ENCODE measurements at regions not wholly inside any gene's neighbourhood (a gene's known extent, or its start where the extent isn't known, plus 50 kb on each side); places are given as distances from the start of the nearest gene placed in this dataset.

DNA sequence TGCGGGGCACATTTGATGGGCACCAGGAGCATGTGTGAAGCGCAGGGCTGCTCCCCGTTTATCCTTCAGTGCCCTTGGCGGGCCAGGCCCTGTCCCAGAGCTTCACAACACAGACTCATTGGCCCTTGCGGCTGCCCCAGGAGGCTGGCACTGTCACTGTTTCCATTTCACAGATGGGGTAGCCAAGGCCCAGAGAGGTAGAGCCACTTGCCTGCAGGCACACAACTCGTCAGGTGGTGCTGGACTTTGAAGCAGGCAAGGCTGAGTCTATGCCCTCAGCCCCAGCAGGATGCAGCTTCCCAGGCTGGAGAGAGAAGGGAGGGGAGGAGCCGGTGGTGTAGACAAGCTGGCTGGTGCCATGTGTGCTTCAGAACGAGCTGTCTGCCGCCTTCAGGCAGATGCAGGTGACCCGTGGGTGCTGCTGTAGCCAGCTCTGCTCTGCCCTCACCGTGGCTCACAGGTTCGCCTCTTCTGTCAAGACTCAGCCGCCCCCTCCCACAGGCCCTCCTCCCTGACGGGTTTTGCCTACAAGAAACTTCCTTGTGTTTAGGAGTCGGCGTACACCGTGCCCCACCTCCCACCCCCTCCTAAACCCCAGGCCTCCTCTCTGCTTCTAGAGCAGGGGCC is 232.3 kb upstream of the CIBAR2 start:
- Histone ChIP-seq H3K23ac (ENCODE audit: low read length) (no peak overlapping the region), H2AK5ac (ENCODE audit: low read length) (no peak overlapping the region), H3K27ac (ENCODE audit: low read depth, low read length) (no peak overlapping the region), H2BK15ac (replicated peaks; ENCODE audit: low read depth) (no peak overlapping the region), H3K27me3 (ENCODE audit: insufficient read depth, low read length, poor library complexity) (no peaks in the 10 kb centered on the region), H4K8ac (ENCODE audit: low read depth, low read length) (no peak overlapping the region), H3K18ac (ENCODE audit: low read length) (no peak overlapping the region), H3K9ac (ENCODE audit: low read length) (no peak overlapping the region), H3K4me3 (ENCODE audit: low read length) (no peak overlapping the region), H4K5ac (ENCODE audit: low read length) (no peak overlapping the region), H3K4me1 (ENCODE audit: control insufficient read depth, low read depth, low read length) (no peaks in the 10 kb centered on the region), H3K4me2 (ENCODE audit: low read length) (no peak overlapping the region), H3K36me3 (ENCODE audit: control insufficient read depth, insufficient read depth, low read length) (no peaks in the 10 kb centered on the region), H2BK5ac (ENCODE audit: low read length) (no peak overlapping the region), H2BK120ac (ENCODE audit: low read depth, low read length) (no peak overlapping the region), H3K79me1 (ENCODE audit: low read length) (peaks cover 2% of the 10 kb centered on the region), H3K56ac (ENCODE audit: low read length) (no peak overlapping the region), H3K4ac (ENCODE audit: low read depth, low read length) (no peak overlapping the region), H3K79me2 (ENCODE audit: control insufficient read depth, insufficient read depth, low read length) (no peaks in the 10 kb centered on the region)
- no CpG with 5 or more reads among the region's 17 CpGs for WGBS (ENCODE audit: extremely low coverage, insufficient coverage, low lambda C conversion rate)
- DNase-seq = no peak

GRCh38 chr16:85345129-85345639 is 232.9 kb upstream of the CIBAR2 start:
- no peak overlapping the region for H3K27ac ChIP-seq (ENCODE audit: low read depth, low read length)
- H2BK5ac ChIP-seq (ENCODE audit: low read length) = no peak overlapping the region
- H3K27me3 ChIP-seq (ENCODE audit: insufficient read depth, low read length, poor library complexity) = no peaks in the 10 kb centered on the region
- no peak overlapping the region for H3K18ac ChIP-seq (ENCODE audit: low read length)
- H4K8ac ChIP-seq (ENCODE audit: low read depth, low read length) = no peak overlapping the region
- H3K79me1 ChIP-seq (ENCODE audit: low read length) = peaks cover 2% of the 10 kb centered on the region
- H3K4me3 ChIP-seq (ENCODE audit: low read length) = no peak overlapping the region
- no peak for DNase-seq
- no peak overlapping the region for H2AK5ac ChIP-seq (ENCODE audit: low read length)
- H2BK120ac ChIP-seq (ENCODE audit: low read depth, low read length) = no peak overlapping the region
- no peaks in the 10 kb centered on the region for H3K4me1 ChIP-seq (ENCODE audit: control insufficient read depth, low read depth, low read length)
- no peaks in the 10 kb centered on the region for H3K36me3 ChIP-seq (ENCODE audit: control insufficient read depth, insufficient read depth, low read length)
- H3K56ac ChIP-seq (ENCODE audit: low read length) = no peak overlapping the region
- no peak overlapping the region for H2BK15ac ChIP-seq (replicated peaks; ENCODE audit: low read depth)
- WGBS (ENCODE audit: extremely low coverage, insufficient coverage, low lambda C conversion rate) = no CpG with 5 or more reads among the region's 7 CpGs
- H3K79me2 ChIP-seq (ENCODE audit: control insufficient read depth, insufficient read depth, low read length) = no peaks in the 10 kb centered on the region
- H3K9ac ChIP-seq (ENCODE audit: low read length) = no peak overlapping the region
- no peak overlapping the region for H3K4me2 ChIP-seq (ENCODE audit: low read length)
- no peak overlapping the region for H3K4ac ChIP-seq (ENCODE audit: low read depth, low read length)
- H3K23ac ChIP-seq (ENCODE audit: low read length) = no peak overlapping the region
- no peak overlapping the region for H4K5ac ChIP-seq (ENCODE audit: low read length)

DNA sequence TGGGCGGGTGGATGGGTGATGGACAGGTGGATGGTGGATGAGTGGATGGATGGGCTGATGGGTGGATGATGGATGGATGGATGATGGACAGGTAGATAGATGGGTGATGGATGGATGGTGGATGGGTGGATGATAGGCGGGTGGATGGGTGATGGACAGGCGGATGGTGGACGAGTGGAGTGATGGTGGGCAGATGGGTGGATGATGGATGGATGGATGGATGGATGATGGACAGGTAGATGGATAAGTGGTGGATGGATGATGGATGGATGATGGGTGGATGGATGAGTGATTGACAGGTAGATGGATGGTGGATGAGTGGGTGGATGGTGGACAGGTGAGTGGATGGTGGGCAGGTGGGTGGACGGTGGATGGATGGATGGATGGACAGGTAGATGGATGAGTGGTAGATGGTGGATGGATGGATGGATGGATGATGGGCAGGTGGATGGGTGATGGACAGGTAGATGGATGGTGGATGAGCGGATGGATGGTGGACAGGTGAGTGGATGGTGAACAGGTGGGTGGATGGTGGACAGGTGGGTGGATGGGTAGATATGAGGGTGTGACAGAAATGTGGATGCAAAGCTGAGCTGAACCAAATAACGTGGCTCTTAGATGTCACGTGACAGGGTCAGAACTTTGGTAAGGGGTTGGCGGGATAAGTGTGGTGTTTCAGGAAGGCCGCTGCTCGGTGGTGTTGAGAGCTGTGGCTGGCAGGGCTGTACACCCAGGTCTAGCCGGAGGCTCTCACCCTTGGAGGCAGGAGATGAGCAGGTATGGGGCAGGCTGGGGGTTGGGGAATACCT is 234.3 kb upstream of the CIBAR2 start:
- Histone ChIP-seq H3K36me3 (ENCODE audit: control insufficient read depth, insufficient read depth, low read length) (no peaks in the 10 kb centered on the region), H3K79me1 (ENCODE audit: low read length) (peaks cover 2% of the 10 kb centered on the region), H3K56ac (ENCODE audit: low read length) (no peak overlapping the region), H2AK5ac (ENCODE audit: low read length) (no peak overlapping the region), H4K5ac (ENCODE audit: low read length) (no peak overlapping the region), H3K4me2 (ENCODE audit: low read length) (no peak overlapping the region), H3K27ac (ENCODE audit: low read depth, low read length) (no peak overlapping the region), H3K18ac (ENCODE audit: low read length) (no peak overlapping the region), H3K4me3 (ENCODE audit: low read length) (no peak overlapping the region), H3K4me1 (ENCODE audit: control insufficient read depth, low read depth, low read length) (no peaks in the 10 kb centered on the region), H2BK5ac (ENCODE audit: low read length) (no peak overlapping the region), H3K27me3 (ENCODE audit: insufficient read depth, low read length, poor library complexity) (no peaks in the 10 kb centered on the region), H3K9ac (ENCODE audit: low read length) (no peak overlapping the region), H4K8ac (ENCODE audit: low read depth, low read length) (no peak overlapping the region), H3K4ac (ENCODE audit: low read depth, low read length) (no peak overlapping the region), H3K79me2 (ENCODE audit: control insufficient read depth, insufficient read depth, low read length) (no peaks in the 10 kb centered on the region), H2BK120ac (ENCODE audit: low read depth, low read length) (no peak overlapping the region), H3K23ac (ENCODE audit: low read length) (no peak overlapping the region), H2BK15ac (replicated peaks; ENCODE audit: low read depth) (no peak overlapping the region)
- no CpG with 5 or more reads among the region's 12 CpGs for WGBS (ENCODE audit: extremely low coverage, insufficient coverage, low lambda C conversion rate)
- no peak for DNase-seq

GRCh38 chr16:85347213-85347591 is 234.9 kb upstream of the CIBAR2 start:
- no peaks in the 10 kb centered on the region for H3K36me3 ChIP-seq (ENCODE audit: control insufficient read depth, insufficient read depth, low read length)
- no peak overlapping the region for H2AK5ac ChIP-seq (ENCODE audit: low read length)
- no peak overlapping the region for H2BK5ac ChIP-seq (ENCODE audit: low read length)
- H3K56ac ChIP-seq (ENCODE audit: low read length) = no peak overlapping the region
- H3K18ac ChIP-seq (ENCODE audit: low read length) = no peak overlapping the region
- peak; percentile 54 for DNase-seq
- H3K79me1 ChIP-seq (ENCODE audit: low read length) = peaks cover 2% of the 10 kb centered on the region
- no peak overlapping the region for H2BK120ac ChIP-seq (ENCODE audit: low read depth, low read length)
- H3K27me3 ChIP-seq (ENCODE audit: insufficient read depth, low read length, poor library complexity) = no peaks in the 10 kb centered on the region
- H3K4me3 ChIP-seq (ENCODE audit: low read length) = no peak overlapping the region
- H3K79me2 ChIP-seq (ENCODE audit: control insufficient read depth, insufficient read depth, low read length) = no peaks in the 10 kb centered on the region
- no peak overlapping the region for H3K4ac ChIP-seq (ENCODE audit: low read depth, low read length)
- no CpG with 5 or more reads among the region's 11 CpGs for WGBS (ENCODE audit: extremely low coverage, insufficient coverage, low lambda C conversion rate)
- H3K27ac ChIP-seq (ENCODE audit: low read depth, low read length) = no peak overlapping the region
- no peak overlapping the region for H3K4me2 ChIP-seq (ENCODE audit: low read length)
- no peak overlapping the region for H3K23ac ChIP-seq (ENCODE audit: low read length)
- H4K8ac ChIP-seq (ENCODE audit: low read depth, low read length) = no peak overlapping the region
- H3K4me1 ChIP-seq (ENCODE audit: control insufficient read depth, low read depth, low read length) = no peaks in the 10 kb centered on the region
- H4K5ac ChIP-seq (ENCODE audit: low read length) = no peak overlapping the region
- no peak overlapping the region for H2BK15ac ChIP-seq (replicated peaks; ENCODE audit: low read depth)
- H3K9ac ChIP-seq (ENCODE audit: low read length) = no peak overlapping the region

DNA sequence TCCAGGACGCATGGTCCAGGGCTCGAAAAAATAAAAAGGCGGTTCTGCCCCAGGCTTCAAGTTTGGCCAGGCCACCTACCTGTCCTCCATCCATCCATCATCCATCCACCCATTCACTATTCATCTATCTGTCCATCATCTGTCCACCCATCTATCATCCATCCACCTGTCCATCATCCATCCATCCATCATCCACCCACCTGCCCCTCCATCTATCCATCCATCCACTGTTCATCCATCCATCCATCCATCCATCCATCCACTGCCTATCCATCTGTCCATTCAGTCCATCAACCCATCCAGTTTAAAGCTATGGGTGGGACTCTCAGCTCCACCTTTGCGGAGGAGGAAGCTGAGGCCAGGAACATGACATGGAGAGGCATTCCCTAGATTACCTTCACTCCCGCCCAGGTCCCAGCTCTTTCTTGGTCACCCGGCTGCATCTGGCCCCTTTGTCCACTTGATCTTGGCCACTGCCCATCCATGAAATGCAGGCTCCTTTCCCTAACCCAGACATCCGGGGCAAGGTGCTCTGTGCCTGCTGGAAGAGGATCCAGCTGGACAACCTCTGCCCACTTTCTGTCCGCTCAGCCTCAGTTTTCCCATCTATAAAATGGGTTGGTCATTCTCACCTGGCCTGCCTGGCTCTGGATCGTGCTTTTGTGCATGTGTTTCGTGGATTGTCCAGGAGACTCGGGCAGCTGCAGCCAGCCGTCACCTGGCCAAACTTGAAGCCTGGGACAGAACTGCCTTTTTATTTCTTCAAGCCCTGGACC is 236.0 kb upstream of the CIBAR2 start:
- Histone ChIP-seq H2AK5ac (ENCODE audit: low read length) (no peak overlapping the region), H3K4me3 (ENCODE audit: low read length) (no peak overlapping the region), H3K23ac (ENCODE audit: low read length) (no peak overlapping the region), H4K5ac (ENCODE audit: low read length) (no peak overlapping the region), H3K79me1 (ENCODE audit: low read length) (peaks cover 2% of the 10 kb centered on the region), H3K36me3 (ENCODE audit: control insufficient read depth, insufficient read depth, low read length) (no peaks in the 10 kb centered on the region), H3K4me2 (ENCODE audit: low read length) (no peak overlapping the region), H3K79me2 (ENCODE audit: control insufficient read depth, insufficient read depth, low read length) (no peaks in the 10 kb centered on the region), H2BK5ac (ENCODE audit: low read length) (no peak overlapping the region), H3K9ac (ENCODE audit: low read length) (no peak overlapping the region), H3K27me3 (ENCODE audit: insufficient read depth, low read length, poor library complexity) (no peaks in the 10 kb centered on the region), H2BK15ac (replicated peaks; ENCODE audit: low read depth) (no peak overlapping the region), H3K4ac (ENCODE audit: low read depth, low read length) (no peak overlapping the region), H3K56ac (ENCODE audit: low read length) (no peak overlapping the region), H4K8ac (ENCODE audit: low read depth, low read length) (no peak overlapping the region), H3K27ac (ENCODE audit: low read depth, low read length) (no peak overlapping the region), H3K18ac (ENCODE audit: low read length) (no peak overlapping the region), H2BK120ac (ENCODE audit: low read depth, low read length) (no peak overlapping the region), H3K4me1 (ENCODE audit: control insufficient read depth, low read depth, low read length) (no peaks in the 10 kb centered on the region)
- no CpG with 5 or more reads among the region's 12 CpGs for WGBS (ENCODE audit: extremely low coverage, insufficient coverage, low lambda C conversion rate)
- no peak for DNase-seq

Measured in mesendoderm (in vitro differentiated cells).